GM10248 (cell line): ENCODE measurements at regions not wholly inside any gene's neighbourhood (a gene's known extent, or its start where the extent isn't known, plus 50 kb on each side); places are given as distances from the start of the nearest gene placed in this dataset.

Experiments used
- CTCF ChIA-PET: fragments of 300-600 bp; sonication (Branson Sonifier 250); formaldehyde crosslinking; extraction: SDS; loops from one replicate; lab custom pipeline; 2021; ENCODE audit warnings: antibody characterized with exemption; lab: Yijun Ruan, JAX
- POLR2A ChIA-PET: fragments of 350-650 bp; sonication (Branson Sonifier 250); formaldehyde crosslinking; extraction: SDS; loops from one replicate; lab custom pipeline; 2020; ENCODE audit warnings: antibody characterized with exemption; lab: Yijun Ruan, JAX
- DNase-seq: peaks from one replicate; pipeline ENCODE4 v3.0.0; 2012; ENCODE audit errors: extremely low spot score
- CTCF ChIP-seq: IDR thresholded peaks from 2 replicates; pipeline ENCODE4 v1.5.1; 2012; ENCODE audit warnings: mild to moderate bottlenecking, low read depth; ENCODE audit errors: extremely low read depth, missing control alignments, control extremely low read depth

- ChIA-PET CTCF (interaction anchor here (1.0 to 1.7 kb wide), 2 partner anchors 9 to 369 kb away, joined by 4 to 5 read pairs; no protein-coding TSS in a partner anchor), POLR2A (no interaction called here)
- no peak for DNase-seq
- TF ChIP-seq CTCF = no peak
Measured at GRCh38 chr15:66939451-66940023, 125.9 kb upstream of the SMAD3 start.

DNA sequence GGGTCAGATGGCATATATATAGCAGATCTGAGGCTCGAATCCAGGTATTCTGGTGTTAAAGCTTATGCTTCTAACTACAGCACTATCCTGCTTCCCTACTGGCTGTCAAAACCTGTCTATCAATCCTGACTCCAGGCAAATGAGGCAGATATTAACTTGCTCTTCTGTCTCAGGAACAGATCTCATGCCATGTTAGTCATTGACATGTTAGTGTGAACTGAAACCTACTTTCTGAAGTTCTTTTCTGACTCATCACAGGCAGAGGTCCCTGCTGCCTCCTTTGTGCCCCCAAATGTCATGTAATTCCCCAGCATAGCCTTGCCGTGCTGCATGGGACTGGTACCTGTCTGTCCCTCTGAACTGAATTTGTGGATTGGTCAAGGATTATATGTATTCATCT is 125.0 kb upstream of the SMAD3 start:
- no peak for TF ChIP-seq CTCF
- ChIA-PET POLR2A (no interaction called here), CTCF (interaction anchor here (1.7 kb wide), 1 partner anchor 10 kb away, joined by 5 read pairs; no protein-coding TSS in a partner anchor)
- peak; percentile 50 for DNase-seq

DNA sequence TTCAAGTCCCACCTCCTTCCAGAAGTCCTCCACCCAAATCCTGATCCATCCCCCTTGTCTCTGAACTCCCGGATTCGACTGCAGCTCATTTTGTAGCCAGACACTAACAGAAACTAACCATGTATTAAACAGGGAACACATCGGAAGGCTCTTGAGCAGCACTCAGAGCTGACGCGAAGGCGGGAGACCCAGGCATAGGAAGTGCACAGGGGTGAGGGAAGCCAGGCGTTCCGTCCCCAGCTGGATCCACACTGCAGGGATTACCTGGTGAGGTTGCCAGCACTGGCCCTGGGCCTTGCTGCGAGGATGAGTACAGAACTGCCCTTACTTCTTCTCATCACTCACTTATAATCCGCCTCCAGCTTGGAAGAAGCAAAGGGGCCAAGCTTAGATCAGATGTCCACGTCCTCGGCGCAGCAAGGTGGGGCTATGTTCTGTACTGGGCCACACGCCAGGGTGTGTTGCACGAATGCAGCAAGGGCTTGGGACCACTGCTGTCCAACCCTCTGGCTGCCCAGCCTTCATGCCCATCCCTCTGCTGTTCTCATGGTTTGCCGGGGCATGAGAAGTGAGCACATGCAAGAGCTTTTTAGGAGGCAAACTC is 124.2 kb upstream of the SMAD3 start:
- POLR2A ChIA-PET = interaction anchor here (0.5 kb wide), 1 partner anchor 194 kb away, joined by 4 read pairs; no protein-coding TSS in a partner anchor
- CTCF ChIA-PET = interaction anchor here (1.9 kb wide), 1 partner anchor 363 kb away, joined by 7 read pairs; no protein-coding TSS in a partner anchor
- DNase-seq = no peak
- TF ChIP-seq CTCF = no peak

DNA sequence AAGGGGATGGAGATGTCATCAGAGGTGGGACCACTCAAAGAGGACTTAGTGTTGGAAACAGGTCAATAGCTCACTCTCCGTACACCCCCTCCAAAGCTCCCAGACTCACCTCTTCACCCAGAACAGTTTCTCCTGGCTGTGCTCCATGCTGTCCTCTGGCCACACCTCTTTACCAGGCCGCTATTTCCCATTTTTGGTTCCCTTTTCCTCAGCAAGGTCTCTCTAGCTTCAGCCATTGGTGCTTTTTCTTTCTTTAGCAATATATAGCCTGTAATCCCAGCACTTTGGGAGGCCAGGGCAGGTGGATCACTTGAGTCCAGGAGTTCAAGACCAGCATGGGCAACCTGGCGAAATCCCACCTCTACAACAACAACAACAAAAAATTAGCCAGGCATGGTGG is 123.6 kb upstream of the SMAD3 start:
- no peak for DNase-seq
- CTCF ChIA-PET = interaction anchor here (1.9 kb wide), 1 partner anchor 362 kb away, joined by 7 read pairs; no protein-coding TSS in a partner anchor
- no peak for TF ChIP-seq CTCF
- POLR2A ChIA-PET = interaction anchor here (0.5 kb wide), 1 partner anchor 193 kb away, joined by 4 read pairs; no protein-coding TSS in a partner anchor

DNA sequence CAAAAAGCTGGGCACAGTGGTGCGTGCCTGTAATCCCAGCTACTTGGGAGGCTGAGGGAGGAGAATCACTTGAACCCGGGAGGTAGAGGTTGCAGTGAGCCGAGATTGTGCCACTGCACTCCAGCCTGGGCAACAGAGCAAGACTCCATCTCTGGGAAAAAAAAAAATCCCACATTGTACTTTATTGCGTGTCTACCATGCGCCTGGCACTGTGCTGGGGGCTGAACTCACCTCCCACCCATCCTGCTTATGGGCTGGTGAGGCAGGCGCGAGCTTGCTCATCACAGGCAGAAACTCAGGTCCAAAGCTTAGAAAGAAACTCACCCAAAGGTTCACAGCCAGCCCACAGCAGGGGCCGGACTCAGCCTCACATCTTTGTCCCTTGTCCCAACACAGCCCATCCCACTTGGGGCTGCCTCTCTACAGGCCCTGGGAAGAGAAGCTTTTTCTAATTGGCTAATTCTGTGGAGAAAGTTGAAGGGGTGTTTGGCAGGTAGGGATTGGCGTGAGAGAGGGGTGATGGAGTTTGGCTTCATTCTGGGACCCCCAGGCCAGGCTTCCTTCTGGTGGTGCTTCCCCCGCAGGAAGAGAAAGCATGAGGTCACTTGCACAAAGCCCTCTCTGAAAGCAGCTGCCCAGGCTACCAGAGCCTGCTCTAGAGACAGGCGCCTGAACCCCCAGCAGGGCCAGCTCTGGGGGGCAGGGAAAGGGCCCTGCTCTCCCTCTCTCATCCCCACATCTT is 122.6 kb upstream of the SMAD3 start:
- ChIA-PET POLR2A (no interaction called here), CTCF (interaction anchor here (1.1 to 1.9 kb wide), 2 partner anchors 358 to 361 kb away, joined by 3 to 7 read pairs; no protein-coding TSS in a partner anchor)
- no peak for TF ChIP-seq CTCF
- DNase-seq = no peak

DNA sequence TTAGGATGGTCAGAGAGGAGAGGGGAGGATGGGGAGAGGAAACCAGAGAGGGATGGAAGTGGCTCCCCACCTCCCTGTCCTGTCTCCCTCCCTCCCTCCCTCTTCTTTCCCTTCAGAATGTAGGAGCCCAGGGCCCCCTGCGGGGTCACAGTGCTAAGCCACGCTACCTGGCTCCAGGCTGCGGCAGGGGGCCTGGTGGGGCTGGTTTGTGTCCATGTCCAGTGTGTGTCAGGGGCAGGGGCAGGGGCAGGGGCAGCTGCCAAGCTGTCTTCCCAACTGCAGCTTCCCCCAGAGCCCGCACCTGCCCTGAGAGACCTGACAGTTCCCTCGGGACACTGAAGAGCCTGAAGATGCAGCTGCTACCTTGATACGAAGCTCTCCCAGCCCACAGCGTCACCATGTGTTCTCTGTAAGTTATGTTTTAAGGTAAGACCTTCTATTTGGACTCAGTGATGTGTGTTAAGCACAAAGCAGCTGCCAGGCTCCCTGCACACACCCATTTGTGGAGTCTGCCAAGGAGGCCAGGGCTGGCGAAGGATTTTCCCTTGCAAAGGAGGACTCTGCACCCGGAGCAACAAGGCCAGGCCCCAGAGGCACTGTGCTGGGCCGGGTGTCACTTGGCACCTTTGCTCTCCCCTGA is 121.8 kb upstream of the SMAD3 start:
- DNase-seq = no peak
- POLR2A ChIA-PET = no interaction called here

More for the DNA sequence above, 121.8 kb upstream of the SMAD3 start:
- CTCF ChIA-PET = interaction anchor here (1.1 to 1.2 kb wide), 2 partner anchors 13 to 357 kb away, joined by 3 read pairs; no protein-coding TSS in a partner anchor
- TF ChIP-seq CTCF = no peak
